Heart left ventricle (tissue), 16 donors: ENCODE measurements at regions not wholly inside any gene's neighbourhood (a gene's known extent, or its start where the extent isn't known, plus 50 kb on each side); places are given as distances from the start of the nearest gene placed in this dataset.

Experiments used
- ATAC-seq, 4 donors: fragments of 200-7000 bp; cut with Tn5 transposase; one replicate each; pipeline ENCODE4 v1.9.1; 2020 to 2022; ENCODE audit warnings: moderate library complexity in 4 of 4, mild to moderate bottlenecking in 3 of 4, moderate number of reproducible peaks in 1 of 4
- DNase-seq, 5 donors: peaks; one replicate each; pipeline ENCODE4 v3.0.0-alpha.2; 2020
- H3K27ac ChIP-seq, 12 donors: fragments of 200-600 bp; sonication (generic) in 4 of 12; one replicate each; pipeline versions ENCODE4 v1.5.0 to v1.8.0; 2016 to 2022; ENCODE audit warnings: mild to moderate bottlenecking in 2 of 12
- H3K27me3 ChIP-seq, 9 donors: fragments of 200-600 bp; sonication (generic) in 2 of 9; one replicate each; pipeline versions ENCODE4 v1.5.1 to v1.8.0; 2016 to 2022; ENCODE audit warnings: mild to moderate bottlenecking in 3 of 9
- H3K36me3 ChIP-seq, 9 donors: fragments of 200-600 bp; sonication (generic) in 2 of 9; one replicate each; pipeline versions ENCODE4 v1.5.0 to v1.8.0; 2018 to 2022; ENCODE audit warnings: mild to moderate bottlenecking in 2 of 9
- H3K4me1 ChIP-seq, 12 donors: fragments of 200-600 bp; sonication (generic) in 4 of 12; one replicate each; pipeline versions ENCODE4 v1.5.0 to v1.8.0; 2016 to 2022; ENCODE audit warnings: mild to moderate bottlenecking in 3 of 12
- H3K4me3 ChIP-seq, 12 donors: fragments of 200-600 bp; sonication (generic) in 4 of 12; one replicate each; pipeline versions ENCODE4 v1.5.0 to v1.8.0; 2017 to 2022; ENCODE audit warnings: mild to moderate bottlenecking in 9 of 12, moderate library complexity in 4 of 12
- H3K9me3 ChIP-seq, 12 donors: fragments of 200-600 bp; sonication (generic) in 4 of 12; one replicate each; pipeline versions ENCODE4 v1.5.0 to v1.8.0; 2016 to 2022; ENCODE audit warnings: mild to moderate bottlenecking in 1 of 12
- CTCF ChIP-seq, 12 donors: fragments of 200-600 bp; sonication (generic) in 4 of 12; IDR thresholded peaks; one replicate each; pipeline versions ENCODE4 v1.5.0 to v1.8.0; 2018 to 2022; ENCODE audit warnings: antibody characterized with exemption in 12 of 12, mild to moderate bottlenecking in 5 of 12
- POLR2A ChIP-seq, 2 donors: fragments of 450-650 bp; IDR thresholded peaks; one replicate each; pipeline ENCODE4 v1.6.1; 2017; ENCODE audit warnings: antibody characterized with exemption in 2 of 2, mild to moderate bottlenecking in 2 of 2, moderate library complexity in 2 of 2
- WGBS, 4 donors: extraction: QIAGEN DNeasy Blood & Tissue Kit in 2 of 4; methylation state at CpG; one replicate each; pipeline versions ENCODE4 v1.1.5 to v1.1.7; 2013 to 2018; 5-methylcytosine and 5-hydroxymethylcytosine counted together
- intact Hi-C, 10 donors: fragments of 100-400 bp; cut with DNase I; formaldehyde crosslinking; loops; one replicate each; pipeline versions ENCODE4 v1.11.1 to v1.14.2; 2022
- donor health status: ischemic (EF 13 %, LVEDD 7.1; RV severe dilation, severe dysfunction).
- donor health status: healthy with polysubstance abuse.
- donor health status: DM: no; HTN: yes; CAD: no.
- donor health status: DM: no; HTN: no; CAD: no.
- donor health status: ischemic (EF 25% LVEDD 6.9; RV normal size, moderate dysfunction).
- donor health status: ischemic (EF 25% LVEDD 5.7; RV mildly dilated, moderate dysfunction).
- donor health status: healthy.
- donor health status: DM: yes; HTN: yes; CAD: no.
- donor health status: ischemic (EF 35%, LVEDD 5.7; RV mildly dilated, moderate dysfunction).
- donor health status: nonischemic (EF 11% LVEDD 7.7; RV severe dilation, severe dysfunction).
- donor health status: DM: yes; HTN: yes; CAD: no.
- donor health status: PGD.
- donor health status: ischemic (EF 29% LVEDD 5.4; RV normal size, mild dysfunction).
- donor health status: nonischemic (EF 23%, LVEDD 6.1; RV moderate dilation, normal function).

- ATAC-seq (no peak), DNase-seq (no peak)
- intact Hi-C loops = no loop called here
Measured at GRCh38 chr4:63637270-63637669, 772.0 kb downstream of the TECRL start.

GRCh38 chr4:63632858-63633257 lies 776.4 kb downstream of the TECRL start:
- no peak overlapping the region for H3K27ac ChIP-seq
- no peak for ATAC-seq
- H3K9me3 ChIP-seq = peaks cover 0 to 15% (median 2%) of the 10 kb centered on the region in 12 donors
- H3K27me3 ChIP-seq = no peaks in the 10 kb centered on the region
- intact Hi-C loops = no loop called here
- DNase-seq = no peak
- H3K36me3 ChIP-seq = no peaks in the 10 kb centered on the region
- no peak overlapping the region for H3K4me3 ChIP-seq
- WGBS, 4 donors = 82 to 88% (median 83%) methylated on average over 2 of the region's 2 CpGs
- H3K4me1 ChIP-seq = no peaks in the 10 kb centered on the region
- TF ChIP-seq POLR2A (IDR thresholded peaks at IDR 0.05) = no peak
- no peak for TF ChIP-seq CTCF (IDR thresholded peaks at IDR 0.05)

More at GRCh38 chr4:63637270-63637669, 772.0 kb downstream of the TECRL start:
- Histone ChIP-seq H3K9me3 (peaks cover 0 to 20% (median 0%) of the 10 kb centered on the region in 12 donors), H3K4me3 (no peak overlapping the region), H3K27ac (no peak overlapping the region), H3K4me1 (no peaks in the 10 kb centered on the region), H3K36me3 (no peaks in the 10 kb centered on the region), H3K27me3 (no peaks in the 10 kb centered on the region)
- no peak for TF ChIP-seq POLR2A (IDR thresholded peaks at IDR 0.05)
- TF ChIP-seq CTCF (IDR thresholded peaks at IDR 0.05) = no peak

- Histone ChIP-seq H3K36me3 (no peaks in the 10 kb centered on the region), H3K27ac (no peak overlapping the region), H3K27me3 (no peaks in the 10 kb centered on the region), H3K4me1 (no peaks in the 10 kb centered on the region), H3K4me3 (no peak overlapping the region), H3K9me3 (peaks cover 0 to under 1% (median 0%) of the 10 kb centered on the region in 12 donors)
- 7 to 24% (median 13%) methylated on average over 2 of the region's 2 CpGs for WGBS, 4 donors
- DNase-seq (no peak), ATAC-seq (no peak)
- intact Hi-C loops = no loop called here
- TF ChIP-seq POLR2A (IDR thresholded peaks at IDR 0.05) (no peak), CTCF (IDR thresholded peaks at IDR 0.05) (no peak)
Measured at GRCh38 chr4:63620271-63620670, 789.0 kb downstream of the TECRL start.

- no peak for TF ChIP-seq POLR2A (IDR thresholded peaks at IDR 0.05)
- TF ChIP-seq CTCF (IDR thresholded peaks at IDR 0.05) = no peak
- no peak for DNase-seq
- no peak overlapping the region for H3K27ac ChIP-seq
- H3K27me3 ChIP-seq = no peaks in the 10 kb centered on the region
- H3K36me3 ChIP-seq = no peaks in the 10 kb centered on the region
- WGBS, 4 donors = 20 to 59% (median 29%) methylated on average over 1 of the region's 1 CpG
- H3K4me1 ChIP-seq = no peaks in the 10 kb centered on the region
- no peak overlapping the region for H3K4me3 ChIP-seq
- intact Hi-C loops = no loop called here
- ATAC-seq = no peak
- H3K9me3 ChIP-seq = no peaks in the 10 kb centered on the region
Measured at GRCh38 chr4:63619771-63620170, 789.5 kb downstream of the TECRL start.
